ACHN (cell line): ENCODE measurements at regions not wholly inside any gene's neighbourhood (a gene's known extent, or its start where the extent isn't known, plus 50 kb on each side); places are given as distances from the start of the nearest gene placed in this dataset.
"Not testable (repeated sequence)": the region's sequence is repeated elsewhere in the genome, so short reads cannot be mapped to it uniquely, and the experiment has no call there.

Source experiments
- DNase-seq: peaks from one replicate; pipeline ENCODE4 v3.0.0-alpha.2; 2015
- in situ Hi-C: cut with HindIII; loops from 2 replicates; pipeline ENCODE4 v1.10.0; 2017; ENCODE audit warnings: low sequenced_read_pairs, low pct_ligation_motif_present, low pct_unique_long_range_greater_than_20kb

- in situ Hi-C loops: no loop called here
- no peak for DNase-seq
Measured at GRCh38 chr2:31813016-31813415, 197.8 kb downstream of the MEMO1 start.

GRCh38 chr2:31812051-31812798 lies 198.6 kb downstream of the MEMO1 start:
- in situ Hi-C loops: no loop called here
- no peak for DNase-seq

- in situ Hi-C loops: no loop called here
- no peak for DNase-seq
Measured at GRCh38 chr2:31811482-31811881, 199.3 kb downstream of the MEMO1 start.

GRCh38 chr2:31810200-31810917 lies 200.4 kb downstream of the MEMO1 start:
- in situ Hi-C loops: no loop called here
- DNase-seq: no peak

- in situ Hi-C loops: no loop called here
Measured at GRCh38 chr2:31805688-31806087, 205.1 kb downstream of the MEMO1 start.

GRCh38 chr2:31803481-31804153 lies 207.2 kb downstream of the MEMO1 start:
- in situ Hi-C loops, DNase-seq: not testable (repeated sequence)

More at GRCh38 chr2:31805688-31806087, 205.1 kb downstream of the MEMO1 start:
- no peak for DNase-seq

- in situ Hi-C loops: no loop called here
- no peak for DNase-seq
Measured at GRCh38 chr2:31802711-31803110, 208.1 kb downstream of the MEMO1 start.

GRCh38 chr2:31799282-31799681 lies 211.5 kb downstream of the MEMO1 start:
- DNase-seq, in situ Hi-C loops: not testable (repeated sequence)

- in situ Hi-C loops: no loop called here
- no peak for DNase-seq
Measured at GRCh38 chr2:31788273-31788672, 207.5 kb upstream of the SRD5A2 start.

- in situ Hi-C loops: no loop called here
- peak; percentile 87 for DNase-seq
Measured at GRCh38 chr2:31785876-31786275, 205.1 kb upstream of the SRD5A2 start.

- in situ Hi-C loops: no loop called here
Measured at GRCh38 chr2:31784868-31785267, 204.1 kb upstream of the SRD5A2 start.

GRCh38 chr2:31783446-31784091 lies 202.8 kb upstream of the SRD5A2 start:
- DNase-seq, in situ Hi-C loops: not testable (repeated sequence)

More at GRCh38 chr2:31784868-31785267, 204.1 kb upstream of the SRD5A2 start:
- no peak for DNase-seq

GRCh38 chr2:31778153-31778552 lies 197.4 kb upstream of the SRD5A2 start:
- DNase-seq: no peak
- in situ Hi-C loops: no loop called here

- in situ Hi-C loops: no loop called here
- DNase-seq: no peak
Measured at GRCh38 chr2:31770741-31771140, 190.0 kb upstream of the SRD5A2 start.

- in situ Hi-C loops: no loop called here
- no peak for DNase-seq
Measured at GRCh38 chr2:31765078-31765945, 184.6 kb upstream of the SRD5A2 start.

GRCh38 chr2:31764169-31764568 lies 183.4 kb upstream of the SRD5A2 start:
- no peak for DNase-seq
- in situ Hi-C loops: no loop called here

GRCh38 chr2:31762085-31762484 lies 181.3 kb upstream of the SRD5A2 start:
- in situ Hi-C loops: no loop called here
- no peak for DNase-seq

GRCh38 chr2:31757351-31757750 lies 176.6 kb upstream of the SRD5A2 start:
- DNase-seq, in situ Hi-C loops: not testable (repeated sequence)
